GM19099 (cell line): ENCODE measurements at regions not wholly inside any gene's neighbourhood (a gene's known extent, or its start where the extent isn't known, plus 50 kb on each side); places are given as distances from the start of the nearest gene placed in this dataset.

Source experiments
- POLR2A ChIP-seq: IDR thresholded peaks from 3 replicates; pipeline ENCODE4 v1.6.1; 2011; ENCODE audit warnings: low read depth; ENCODE audit not compliant: insufficient read length; ENCODE audit errors: extremely low read depth

GRCh38 chr6:166851911-166852310, 104.4 kb downstream of the RNASET2 start:
- TF ChIP-seq POLR2A, result no peak

GRCh38 chr6:166851426-166851825, 104.9 kb downstream of the RNASET2 start:
- TF ChIP-seq POLR2A, result no peak

- TF ChIP-seq POLR2A, result no peak
Measured at GRCh38 chr6:166850677-166851076, 105.7 kb downstream of the RNASET2 start.

GRCh38 chr6:166849749-166850183, 106.6 kb downstream of the RNASET2 start:
- TF ChIP-seq POLR2A, result no peak

DNA sequence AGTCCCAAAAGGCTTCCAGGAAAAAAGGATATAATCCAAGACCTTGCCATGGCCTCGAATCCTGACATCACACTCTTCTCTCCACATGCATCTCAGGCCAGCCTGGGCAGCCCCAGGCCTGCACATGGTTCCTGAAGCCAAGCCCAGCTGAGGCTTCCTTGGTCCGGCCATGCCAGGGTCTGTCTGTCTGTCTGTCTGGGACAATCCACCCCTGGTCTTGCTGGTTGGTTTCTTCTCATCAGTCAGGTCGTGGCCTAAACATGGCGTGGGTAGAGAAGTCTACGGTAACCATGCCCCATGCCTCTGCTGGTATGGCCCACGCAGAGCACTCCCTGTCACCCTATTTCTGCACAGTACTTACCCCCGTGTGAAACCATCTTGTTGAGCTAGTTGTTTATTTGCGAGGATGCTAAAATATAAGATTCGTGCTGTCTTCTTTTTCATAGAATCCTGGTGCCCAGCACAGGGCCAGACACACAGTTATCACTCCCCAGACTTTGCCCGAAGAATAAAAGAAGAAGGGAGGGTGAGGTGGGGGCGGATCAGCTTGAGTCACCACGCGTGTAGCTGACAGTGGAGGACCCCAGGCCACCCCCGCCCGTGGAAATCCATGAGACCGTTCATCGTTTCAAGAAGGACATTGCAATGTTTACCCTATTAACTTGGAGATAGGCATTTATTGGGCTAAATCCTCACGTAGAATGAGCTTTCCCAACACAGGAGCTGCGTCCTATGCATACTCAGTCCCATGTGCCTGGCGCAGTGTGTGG, 107.2 kb downstream of the RNASET2 start:
- TF ChIP-seq POLR2A, result no peak

- no peak for TF ChIP-seq POLR2A
Measured at GRCh38 chr6:166842607-166843006, 113.7 kb downstream of the RNASET2 start.

DNA sequence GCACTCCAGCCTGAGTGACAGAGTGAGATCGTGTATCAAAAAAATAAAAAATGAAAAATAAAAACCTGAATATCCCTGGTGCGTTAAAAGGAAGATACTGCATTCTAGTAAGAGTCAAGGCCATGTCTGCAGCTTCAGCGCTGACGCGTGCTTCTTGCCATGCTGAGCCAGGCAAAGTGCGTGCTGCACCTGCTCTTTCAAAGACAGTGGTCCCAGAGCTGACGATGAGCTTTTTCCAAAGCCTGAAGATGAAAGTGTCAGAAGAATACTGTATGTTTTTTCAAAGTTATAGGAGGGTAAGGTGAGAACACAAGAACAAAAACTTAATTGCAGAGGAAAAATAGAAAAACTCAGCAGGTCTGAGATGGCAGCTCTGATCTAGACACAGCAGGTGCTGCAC, 115.1 kb downstream of the RNASET2 start:
- TF ChIP-seq POLR2A, result no peak

DNA sequence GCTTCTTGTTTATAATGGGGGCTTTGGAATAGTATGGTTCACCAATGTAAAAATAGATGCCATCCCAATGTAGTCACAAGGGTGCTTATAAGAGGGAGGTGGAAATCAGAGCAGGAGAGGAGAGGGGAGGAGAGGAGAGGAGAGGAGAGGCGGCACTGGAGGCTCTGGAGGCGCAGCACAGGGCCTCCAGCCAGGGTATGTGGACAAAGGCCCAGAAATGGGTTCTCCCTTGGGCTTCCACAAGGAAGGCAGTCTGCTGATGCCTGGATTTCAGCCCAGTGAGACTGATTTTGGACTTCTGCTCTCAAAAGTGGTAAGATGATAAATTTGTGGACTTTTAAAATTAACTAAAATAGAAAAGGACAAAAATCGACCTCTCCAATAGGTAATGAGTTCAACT, 116.8 kb downstream of the RNASET2 start:
- TF ChIP-seq POLR2A, result no peak

- no peak for TF ChIP-seq POLR2A
Measured at GRCh38 chr6:166838987-166839386, 117.4 kb downstream of the RNASET2 start.

GRCh38 chr6:166836785-166837718, 119.3 kb downstream of the RNASET2 start:
- no peak for TF ChIP-seq POLR2A

GRCh38 chr6:166834049-166834448, 122.3 kb downstream of the RNASET2 start:
- TF ChIP-seq POLR2A, result no peak

GRCh38 chr6:166830891-166831363, 125.4 kb downstream of the RNASET2 start:
- TF ChIP-seq POLR2A, result peak; percentile 3

DNA sequence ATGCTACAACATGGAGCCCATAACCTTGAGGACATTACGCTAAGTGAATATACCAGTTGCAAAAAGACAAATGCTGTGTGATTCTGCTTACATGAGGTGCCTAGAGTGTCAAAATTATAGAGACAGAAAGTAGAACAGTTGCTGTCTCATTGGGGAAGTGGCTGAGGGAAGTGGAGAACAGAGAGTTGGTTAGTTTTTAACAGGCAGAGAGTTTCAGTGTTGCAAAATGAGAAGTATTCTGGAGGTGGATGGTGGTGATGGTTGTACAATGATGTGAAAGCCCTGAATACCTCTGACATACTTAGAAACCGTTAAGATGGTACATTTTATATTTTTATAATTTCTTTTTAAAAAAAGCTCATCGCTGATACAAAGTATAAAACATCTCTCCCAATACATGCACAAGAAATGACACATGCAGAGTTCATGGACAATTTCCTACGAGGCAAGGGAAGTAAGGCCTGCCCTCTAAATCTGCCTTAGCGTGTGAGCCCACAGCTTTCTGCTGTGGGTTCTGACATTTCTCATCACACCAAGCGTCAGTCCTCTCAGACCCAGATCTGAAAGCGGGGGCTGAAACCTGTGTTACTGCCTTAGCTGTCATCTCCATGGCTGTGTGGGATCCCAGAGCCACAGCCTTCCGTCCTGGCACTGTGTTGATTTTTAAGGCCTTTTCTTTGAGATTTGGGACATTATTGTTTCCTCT, 126.0 kb downstream of the RNASET2 start:
- peak; percentile 44 for TF ChIP-seq POLR2A

GRCh38 chr6:166826264-166826663, 130.1 kb downstream of the RNASET2 start:
- no peak for TF ChIP-seq POLR2A

DNA sequence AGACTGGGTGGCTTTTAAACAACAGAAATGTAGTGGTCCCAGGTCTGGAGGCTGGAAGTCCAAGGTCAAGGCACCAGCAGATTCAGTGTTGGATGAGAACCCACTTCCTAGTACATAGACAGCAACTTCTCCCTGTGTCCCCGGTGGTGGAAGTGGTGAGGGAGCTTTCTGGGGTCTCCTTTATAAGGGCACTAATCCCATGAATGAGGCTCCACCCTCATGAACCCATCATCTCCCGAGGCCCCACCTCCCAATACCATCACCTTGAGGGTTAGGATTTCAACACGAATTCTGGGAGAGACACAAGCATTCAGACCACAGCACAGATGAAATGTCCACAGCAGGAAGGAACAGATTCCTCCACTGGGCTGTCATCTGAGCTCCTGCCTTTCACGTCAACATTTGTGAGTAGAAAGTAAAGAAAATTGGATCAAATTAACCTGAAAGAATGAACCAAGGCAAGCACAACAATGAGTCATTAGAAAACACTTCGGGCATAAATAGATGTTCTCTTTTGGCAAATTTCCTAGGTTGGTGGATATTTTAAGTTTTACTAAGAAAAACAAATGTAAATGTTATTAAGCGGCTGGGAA, 130.7 kb downstream of the RNASET2 start:
- TF ChIP-seq POLR2A, result no peak
